Activated CD8-positive, alpha-beta T cell treated with anti-CD3 and anti-CD28 coated beads for 36 hours (primary cell): ENCODE measurements at regions not wholly inside any gene's neighbourhood (a gene's known extent, or its start where the extent isn't known, plus 50 kb on each side); places are given as distances from the start of the nearest gene placed in this dataset.
"Not testable (repeated sequence)": the region's sequence is repeated elsewhere in the genome, so short reads cannot be mapped to it uniquely, and the experiment has no call there.

ENCODE experiments used
- ATAC-seq: fragments of 200-7000 bp; cut with Tn5 transposase; one replicate; pipeline ENCODE4 v1.10.0; 2021; ENCODE audit warnings: mild to moderate bottlenecking, moderate library complexity
- CTCF ChIA-PET: fragments of 350-600 bp; sonication (Branson Sonifier 250); formaldehyde crosslinking; loops from one replicate; lab custom pipeline; 2021; ENCODE audit warnings: antibody characterized with exemption; lab: Charles Lee
- POLR2A ChIA-PET: fragments of 350-600 bp; sonication (Branson Sonifier 250); formaldehyde crosslinking; loops from one replicate; lab custom pipeline; 2021; ENCODE audit warnings: antibody characterized with exemption; lab: Charles Lee
- DNase-seq: peaks from one replicate; pipeline ENCODE4 v3.0.0-alpha.2; 2020
- H3K27ac Mint-ChIP-seq: one replicate; pipeline ENCODE4 v1.8.0; 2021; ENCODE audit warnings: mild to moderate bottlenecking, mixed read lengths
- H3K27me3 Mint-ChIP-seq: one replicate; pipeline ENCODE4 v1.8.0; 2021; ENCODE audit warnings: mixed read lengths
- H3K36me3 Mint-ChIP-seq: one replicate; pipeline ENCODE4 v1.8.0; 2021; ENCODE audit warnings: low read depth, mixed read lengths
- H3K4me1 Mint-ChIP-seq: one replicate; pipeline ENCODE4 v1.8.0; 2021; ENCODE audit warnings: low read depth, mixed read lengths
- H3K4me3 Mint-ChIP-seq: one replicate; pipeline ENCODE4 v1.8.0; 2021; ENCODE audit warnings: mild to moderate bottlenecking, moderate library complexity, mixed read lengths
- H3K9me3 Mint-ChIP-seq: one replicate; pipeline ENCODE4 v1.8.0; 2021; ENCODE audit warnings: mixed read lengths
- CTCF ChIP-seq: fragments of 200-600 bp; IDR thresholded peaks from one replicate; pipeline ENCODE4 v1.8.0; 2022; ENCODE audit warnings: antibody characterized with exemption, mild to moderate bottlenecking
- intact Hi-C: fragments of 100-400 bp; cut with micrococcal nuclease; formaldehyde crosslinking; loops from one replicate; pipeline ENCODE4 v1.10.0; 2022

DNA sequence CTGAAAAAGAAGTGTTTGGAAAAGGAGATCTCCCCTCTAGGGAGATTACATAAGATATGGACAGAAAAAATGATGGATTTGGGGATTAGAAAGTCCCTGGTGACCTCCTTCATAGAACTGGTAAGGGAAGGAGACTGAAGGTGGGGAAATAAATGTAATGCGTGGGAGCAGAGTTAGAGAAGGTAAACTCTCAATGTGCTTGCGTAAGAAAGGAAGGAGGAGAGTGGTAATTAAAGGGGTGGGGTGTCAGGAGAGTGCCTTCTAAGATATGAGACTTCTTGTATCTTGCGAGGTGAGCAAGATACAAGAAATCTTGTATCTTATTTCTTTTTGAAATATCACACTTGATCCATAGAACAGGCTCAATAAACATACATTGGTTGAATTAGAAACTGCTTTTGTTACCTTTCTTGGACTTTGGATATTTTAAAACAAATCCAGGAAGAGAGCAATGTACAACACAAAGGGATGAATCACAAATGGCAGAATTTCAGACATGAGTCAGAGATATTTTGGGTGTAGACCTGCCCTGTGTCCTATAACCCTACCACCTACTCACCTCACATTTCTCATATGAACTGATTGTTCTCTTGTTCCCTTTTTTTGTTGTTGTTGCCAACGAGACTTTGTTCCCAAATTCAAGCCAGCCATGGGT, 342.4 kb downstream of the INSIG2 start:
- H3K27ac Mint-ChIP-seq: no peak overlapping the region
- H3K27me3 Mint-ChIP-seq: no peaks in the 10 kb centered on the region
- no peaks in the 10 kb centered on the region for H3K36me3 Mint-ChIP-seq
- ChIA-PET POLR2A (interaction anchor here (0.6 kb wide), 1 partner anchor 40 kb away, joined by 3 read pairs; no protein-coding TSS in a partner anchor), CTCF (no interaction called here)
- no peak for ATAC-seq
- no peak for TF ChIP-seq CTCF
- H3K4me1 Mint-ChIP-seq: no peaks in the 10 kb centered on the region
- DNase-seq: no peak
- H3K9me3 Mint-ChIP-seq: no peaks in the 10 kb centered on the region
- H3K4me3 Mint-ChIP-seq: no peak overlapping the region
- intact Hi-C loops: no loop called here

DNA sequence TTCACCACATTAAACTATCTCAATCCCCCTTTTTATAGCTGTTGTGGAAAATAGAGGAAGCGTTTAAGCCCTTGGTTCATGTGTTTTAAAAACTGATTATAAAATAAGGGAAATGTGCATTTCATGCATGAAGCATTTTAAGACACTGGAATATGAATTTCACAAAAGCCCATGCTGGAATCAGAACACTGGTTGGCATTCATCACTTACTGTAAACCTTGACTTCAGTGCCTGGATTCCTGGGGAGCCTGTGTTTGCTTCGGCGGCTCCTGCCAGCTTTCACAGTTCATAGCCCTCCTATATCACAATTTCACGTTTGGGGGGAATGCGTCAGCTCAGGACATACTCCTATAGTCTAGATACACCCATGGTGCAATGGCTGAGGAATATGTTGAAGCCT, 336.9 kb downstream of the INSIG2 start:
- H3K4me1 Mint-ChIP-seq: no peaks in the 10 kb centered on the region

GRCh38 chr2:118423776-118424175, 335.5 kb downstream of the INSIG2 start:
- Mint-ChIP-seq H3K27me3 (peaks cover 11% of the 10 kb centered on the region), H3K4me3 (no peak overlapping the region), H3K36me3 (no peaks in the 10 kb centered on the region), H3K4me1 (no peaks in the 10 kb centered on the region), H3K27ac (no peak overlapping the region), H3K9me3 (no peaks in the 10 kb centered on the region)
- ATAC-seq: no peak
- TF ChIP-seq CTCF: no peak
- CTCF ChIA-PET: no interaction called here
- intact Hi-C loops: no loop called here
- no peak for DNase-seq
- POLR2A ChIA-PET: no interaction called here

More for the DNA sequence above, 336.9 kb downstream of the INSIG2 start:
- Mint-ChIP-seq H3K9me3 (no peaks in the 10 kb centered on the region), H3K4me3 (no peak overlapping the region), H3K27me3 (peaks cover 9% of the 10 kb centered on the region), H3K27ac (no peak overlapping the region), H3K36me3 (no peaks in the 10 kb centered on the region)
- POLR2A ChIA-PET: no interaction called here
- DNase-seq (no peak), ATAC-seq (no peak)
- intact Hi-C loops: no loop called here
- no peak for TF ChIP-seq CTCF
- CTCF ChIA-PET: no interaction called here

DNA sequence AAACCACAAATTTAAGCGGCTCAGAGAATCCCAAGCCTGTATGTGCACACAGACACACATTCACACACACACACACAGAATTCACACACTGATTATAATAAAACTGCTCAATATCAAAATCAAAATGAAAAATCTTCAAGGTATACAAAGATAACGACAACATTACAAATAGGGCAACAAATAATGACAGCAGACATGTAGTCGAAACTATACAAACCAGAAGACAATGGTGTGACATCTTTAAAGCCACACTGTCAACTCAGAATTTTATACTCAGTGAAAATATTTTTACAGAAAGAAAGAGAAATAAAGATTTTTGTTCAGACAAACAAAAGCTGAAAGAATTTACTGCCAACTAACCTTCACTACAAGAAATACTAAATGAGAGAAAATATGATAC, 333.4 kb downstream of the INSIG2 start:
- no peaks in the 10 kb centered on the region for H3K9me3 Mint-ChIP-seq
- no peak overlapping the region for H3K4me3 Mint-ChIP-seq
- no peaks in the 10 kb centered on the region for H3K36me3 Mint-ChIP-seq
- intact Hi-C loops: no loop called here
- no peak for TF ChIP-seq CTCF
- ChIA-PET POLR2A (no interaction called here), CTCF (no interaction called here)
- DNase-seq (no peak), ATAC-seq (no peak)
- H3K4me1 Mint-ChIP-seq: no peaks in the 10 kb centered on the region
- peaks cover 11% of the 10 kb centered on the region for H3K27me3 Mint-ChIP-seq
- no peak overlapping the region for H3K27ac Mint-ChIP-seq

DNA sequence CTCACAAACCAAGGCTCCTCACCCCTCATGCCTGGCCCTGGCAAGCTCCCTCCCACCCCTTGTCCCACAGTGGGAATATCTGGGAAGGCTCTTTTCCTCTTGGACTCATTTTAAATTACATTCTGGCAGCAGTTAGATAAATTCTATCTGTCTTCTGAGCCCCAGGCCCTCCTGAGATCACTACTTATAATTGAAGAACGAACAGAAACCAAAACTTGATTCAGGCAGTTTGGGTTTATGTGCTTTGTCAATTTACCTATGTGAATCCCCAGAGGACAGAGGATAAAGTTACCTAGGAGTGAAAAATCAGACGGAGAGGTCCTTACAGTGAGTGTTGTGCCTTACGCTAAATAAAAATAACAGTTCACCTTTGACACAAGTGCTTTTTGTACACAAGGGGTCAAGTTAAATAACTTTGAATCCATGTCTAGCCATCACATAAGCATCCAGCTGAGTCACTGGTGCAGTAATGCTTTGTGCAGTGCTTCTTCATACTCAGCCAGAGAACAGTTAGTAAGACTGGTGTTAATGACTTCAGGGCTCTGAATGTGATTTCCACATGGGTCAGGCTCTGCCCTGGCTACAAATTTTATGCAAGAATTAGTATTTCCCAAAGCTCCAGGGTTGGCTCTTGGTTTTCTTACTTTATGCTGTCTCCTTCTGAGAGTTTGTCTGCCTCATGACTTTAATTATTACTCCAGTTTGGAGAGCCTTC, 329.3 kb downstream of the INSIG2 start:
- Mint-ChIP-seq H3K9me3 (peaks cover 3% of the 10 kb centered on the region), H3K27ac (no peak overlapping the region), H3K36me3 (no peaks in the 10 kb centered on the region), H3K4me3 (no peak overlapping the region), H3K4me1 (no peaks in the 10 kb centered on the region), H3K27me3 (peaks cover 8% of the 10 kb centered on the region)
- no peak for TF ChIP-seq CTCF
- POLR2A ChIA-PET: interaction anchor here (0.6 kb wide), 1 partner anchor 304 kb away, joined by 4 read pairs; no protein-coding TSS in a partner anchor
- intact Hi-C loops: no loop called here
- ATAC-seq (no peak), DNase-seq (no peak)
- CTCF ChIA-PET: no interaction called here

GRCh38 chr2:118415186-118415585, 326.9 kb downstream of the INSIG2 start:
- POLR2A ChIA-PET, CTCF ChIA-PET, H3K27me3 Mint-ChIP-seq, intact Hi-C loops, H3K27ac Mint-ChIP-seq, H3K4me3 Mint-ChIP-seq, H3K9me3 Mint-ChIP-seq, ATAC-seq, H3K36me3 Mint-ChIP-seq, H3K4me1 Mint-ChIP-seq, DNase-seq: not testable (repeated sequence)
